Thyroid gland (tissue), 4 donors: ENCODE measurements at regions not wholly inside any gene's neighbourhood (a gene's known extent, or its start where the extent isn't known, plus 50 kb on each side); places are given as distances from the start of the nearest gene placed in this dataset.
"Not testable (repeated sequence)": the region's sequence is repeated elsewhere in the genome, so short reads cannot be mapped to it uniquely, and the experiment has no call there.

ENCODE experiments used
- DNase-seq, 2 donors: peaks; one replicate each; pipeline ENCODE4 v3.0.0-alpha.2; 2019
- H3K27ac ChIP-seq, 3 donors: fragments of 200-600 bp; sonication (generic); 1 replicate in 2 of 3; 2 replicates in 1 of 3; pipeline ENCODE4 v1.5.1; 2016 to 2019; ENCODE audit warnings: mild to moderate bottlenecking in 1 of 3, moderate library complexity in 1 of 3
- H3K27me3 ChIP-seq: fragments of 200-600 bp; sonication (generic); one replicate; pipeline ENCODE4 v1.5.1; 2019
- H3K36me3 ChIP-seq, 2 donors: fragments of 200-600 bp; sonication (generic); one replicate each; pipeline ENCODE4 v1.5.1; 2016 to 2019
- H3K4me1 ChIP-seq, 2 donors: fragments of 200-600 bp; sonication (generic); one replicate each; pipeline ENCODE4 v1.5.1; 2017 to 2019
- H3K4me3 ChIP-seq, 3 donors: fragments of 200-600 bp; sonication (generic); replicated peaks in 1 of 3; 1 replicate in 2 of 3; 2 replicates in 1 of 3; pipeline ENCODE4 v1.5.1; 2016; ENCODE audit warnings: mild to moderate bottlenecking in 1 of 3
- H3K9me3 ChIP-seq: fragments of 200-600 bp; sonication (generic); one replicate; pipeline ENCODE4 v1.5.1; 2017
- CTCF ChIP-seq, 6 experiments: fragments of 200-600 bp in 3 of 6; fragments of 450-650 bp in 3 of 6; sonication (generic) in 3 of 6; IDR thresholded peaks; one replicate each; pipeline ENCODE4 v1.5.1; 2016 to 2019; ENCODE audit warnings: antibody characterized with exemption in 6 of 6, mild to moderate bottlenecking in 2 of 6, inconsistent platforms in 1 of 6, moderate library complexity in 1 of 6
- POLR2A ChIP-seq, 2 donors: fragments of 450-650 bp; IDR thresholded peaks; one replicate each; pipeline ENCODE4 v1.6.1; 2017; ENCODE audit warnings: antibody characterized with exemption in 2 of 2, mild to moderate bottlenecking in 2 of 2, moderate library complexity in 1 of 2
- WGBS, 2 donors: methylation state at CpG; one replicate each; pipeline ENCODE4 v1.1.5; 2017; 5-methylcytosine and 5-hydroxymethylcytosine counted together
- intact Hi-C: fragments of 100-400 bp; cut with DNase I; formaldehyde crosslinking; loops from one replicate; pipeline ENCODE4 v1.15.1; 2023

GRCh38 chr6:44002067-44002592 is 125.1 kb downstream of the MRPL14 start:
- peak; percentile 67 to 74 for DNase-seq
- Histone ChIP-seq H3K4me1 (peaks cover 40 to 62% of the 10 kb centered on the region in 2 donors), H3K36me3 (no peaks in the 10 kb centered on the region), H3K27ac (peak overlapping the region; percentile 62 to 91 (median 81)), H3K27me3 (no peaks in the 10 kb centered on the region), H3K4me3 (peak overlapping the region in 1 of 3 donors; percentile 34), H3K9me3 (no peaks in the 10 kb centered on the region)
- TF ChIP-seq CTCF (IDR thresholded peaks at IDR 0.05) (no peak), POLR2A (IDR thresholded peaks at IDR 0.05) (no peak)
- intact Hi-C loops: loop anchor here (5.0 kb wide), 2 partner anchors 60 to 230 kb away; partner anchors contain the start of gene VEGFA
- WGBS, 2 donors: 0 to 2% methylated on average over 9 to 23 of the region's 37 CpGs

- Histone ChIP-seq H3K9me3 (no peaks in the 10 kb centered on the region), H3K27me3 (no peaks in the 10 kb centered on the region), H3K27ac (peak overlapping the region; percentile 62 to 91 (median 81)), H3K4me1 (peaks cover 40 to 60% of the 10 kb centered on the region in 2 donors), H3K4me3 (peak overlapping the region in 1 of 3 donors; percentile 34), H3K36me3 (no peaks in the 10 kb centered on the region)
- intact Hi-C loops: loop anchor here (5.0 kb wide), 2 partner anchors 61 to 229 kb away; partner anchors contain the start of gene VEGFA
- no peak for DNase-seq
- no peak for TF ChIP-seq POLR2A (IDR thresholded peaks at IDR 0.05)
- TF ChIP-seq CTCF (IDR thresholded peaks at IDR 0.05): peak in 3 of 6 experiments; percentile 8 to 40 (median 24)
- 42 to 47% methylated on average over 7 to 12 of the region's 12 CpGs for WGBS, 2 donors
Measured at GRCh38 chr6:44001318-44002066, 125.8 kb downstream of the MRPL14 start.

GRCh38 chr6:44000164-44000842 is 126.9 kb downstream of the MRPL14 start:
- Histone ChIP-seq H3K27ac (peak overlapping the region in 1 of 3 donors; percentile 14), H3K4me1 (peaks cover 32 to 48% of the 10 kb centered on the region in 2 donors)
- intact Hi-C loops: loop anchor here (5.0 kb wide), 2 partner anchors 62 to 228 kb away; partner anchors contain the start of gene VEGFA

GRCh38 chr6:43999628-44000027 is 127.6 kb downstream of the MRPL14 start:
- H3K27ac ChIP-seq: no peak overlapping the region
- TF ChIP-seq CTCF (IDR thresholded peaks at IDR 0.05) (no peak), POLR2A (IDR thresholded peaks at IDR 0.05) (no peak)
- no peaks in the 10 kb centered on the region for H3K27me3 ChIP-seq
- DNase-seq: no peak
- no peaks in the 10 kb centered on the region for H3K36me3 ChIP-seq
- 80 to 91% methylated on average over 4 of the region's 4 CpGs for WGBS, 2 donors
- H3K4me3 ChIP-seq: no peak overlapping the region
- H3K4me1 ChIP-seq: peaks cover 25 to 42% of the 10 kb centered on the region in 2 donors
- intact Hi-C loops: loop anchor here (5.0 kb wide), 2 partner anchors 63 to 227 kb away; partner anchors contain the start of gene VEGFA
- H3K9me3 ChIP-seq: no peaks in the 10 kb centered on the region

More at GRCh38 chr6:44000164-44000842, 126.9 kb downstream of the MRPL14 start:
- Histone ChIP-seq H3K4me3 (no peak overlapping the region), H3K9me3 (no peaks in the 10 kb centered on the region), H3K36me3 (no peaks in the 10 kb centered on the region), H3K27me3 (no peaks in the 10 kb centered on the region)
- WGBS, 2 donors: 66 to 70% methylated on average over 11 to 14 of the region's 14 CpGs
- DNase-seq: no peak
- TF ChIP-seq CTCF (IDR thresholded peaks at IDR 0.05) (no peak), POLR2A (IDR thresholded peaks at IDR 0.05) (no peak)

GRCh38 chr6:43998592-43999243 is 128.5 kb downstream of the MRPL14 start:
- H3K9me3 ChIP-seq, H3K4me3 ChIP-seq, intact Hi-C loops, H3K27me3 ChIP-seq, DNase-seq, H3K27ac ChIP-seq, H3K36me3 ChIP-seq: not testable (repeated sequence)
- peaks cover 16 to 32% of the 10 kb centered on the region in 2 donors for H3K4me1 ChIP-seq
- WGBS, 2 donors: 90 to 93% methylated on average over 24 of the region's 24 CpGs

- intact Hi-C loops, H3K27ac ChIP-seq, H3K27me3 ChIP-seq, H3K4me3 ChIP-seq, H3K36me3 ChIP-seq, DNase-seq, H3K9me3 ChIP-seq: not testable (repeated sequence)
- H3K4me1 ChIP-seq: peaks cover 11 to 28% of the 10 kb centered on the region in 2 donors
- 88 to 95% methylated on average over 11 to 17 of the region's 35 CpGs for WGBS, 2 donors
Measured at GRCh38 chr6:43997990-43998585, 129.2 kb downstream of the MRPL14 start.
